K562 (cell line): ENCODE measurements at regions not wholly inside any gene's neighbourhood (a gene's known extent, or its start where the extent isn't known, plus 50 kb on each side); places are given as distances from the start of the nearest gene placed in this dataset.
A peak's percentile ranks its signal among the peaks of the same experiment; 100 is the strongest.

Source experiments
- ATAC-seq: fragments of 200-7000 bp; cut with Tn5 transposase; 3 replicates; pipeline ENCODE4 v1.9.1; 2020; ENCODE audit warnings: moderate library complexity
- BruUV-seq: library from RNA; stranded (reverse); fragments of 400-500 nt; replicated peaks from 2 replicates; lab custom pipeline; 2021; lab: Mats Ljungman, UMichigan
- CTCF ChIA-PET: fragments of 300-600 bp; formaldehyde crosslinking; extraction: SDS; loops from one replicate; lab custom pipeline; 2021; ENCODE audit warnings: low intra/inter-chr PET ratio; lab: Yijun Ruan, JAX
- POLR2A ChIA-PET: fragments of 300-600, 350-650 bp; sonication (Branson Sonifier 250); formaldehyde crosslinking; extraction: SDS; loops from one replicate; lab custom pipeline; 2021; ENCODE audit warnings: antibody characterized with exemption, inconsistent platforms; lab: Yijun Ruan, JAX
- DNase-seq, 4 experiments: peaks; one replicate each; pipeline versions ENCODE4 v3.0.0 to v3.0.0-alpha.2; 2011 to 2018; ENCODE audit warnings: low spot score in 3 of 4, mixed read lengths in 3 of 4; ENCODE audit errors: extremely low read depth in 1 of 4
- FAIRE-seq: peaks from 2 replicates; lab custom pipeline; 2011; peaks lifted over from hg19 to GRCh38; lab: Jason Lieb, UNC
- H2AFZ ChIP-seq: 2 replicates; pipeline ENCODE4 v1.6.0; 2011; ENCODE audit warnings: low read depth, low read length, control low read depth, inconsistent platforms
- H3K27ac ChIP-seq: fragments of 200-600 bp; 3 replicates; pipeline ENCODE4 v1.8.0; 2011; ENCODE audit warnings: low read depth, mild to moderate bottlenecking, control low read depth, inconsistent platforms, low read length, moderate library complexity, mixed read lengths; ENCODE audit errors: extremely low read depth
- H3K27me3 ChIP-seq, 2 experiments: fragments of 300-600 bp in 1 of 2; 2 replicates in 1 of 2; 3 replicates in 1 of 2; pipeline versions ENCODE4 v1.6.0 to v1.8.0; 2011; ENCODE audit warnings: inconsistent platforms in 2 of 2, low read length in 2 of 2, mild to moderate bottlenecking in 1 of 2, mixed read lengths in 1 of 2, moderate library complexity in 1 of 2; ENCODE audit not compliant: control insufficient read depth in 2 of 2, insufficient read depth in 2 of 2
- H3K36me3 ChIP-seq: fragments of 300-600 bp; 3 replicates; pipeline ENCODE4 v1.8.0; 2011; ENCODE audit warnings: mild to moderate bottlenecking, low read length, inconsistent platforms; ENCODE audit not compliant: control insufficient read depth, insufficient read depth
- H3K4me1 ChIP-seq, 2 experiments: fragments of 200-600 bp in 1 of 2; replicated peaks in 1 of 2; 2 replicates in 1 of 2; 3 replicates in 1 of 2; pipeline versions ENCODE4 v1.5.1 to v1.8.0; 2011; ENCODE audit warnings: inconsistent platforms in 2 of 2, low read length in 2 of 2, mild to moderate bottlenecking in 1 of 2, mixed read lengths in 1 of 2, moderate library complexity in 1 of 2; ENCODE audit not compliant: control insufficient read depth in 2 of 2, insufficient read depth in 2 of 2
- H3K4me2 ChIP-seq: 2 replicates; pipeline ENCODE4 v1.6.1; 2011; ENCODE audit warnings: low read length, control low read depth, inconsistent platforms, mixed read lengths; ENCODE audit not compliant: insufficient read depth
- H3K4me3 ChIP-seq: fragments of 200-600 bp; sonication (generic), shearing (Covaris generic); 2 replicates; pipeline ENCODE4 v1.5.1; 2016; ENCODE audit warnings: control low read depth, inconsistent platforms
- H3K79me2 ChIP-seq: fragments of 200-600 bp; 3 replicates; pipeline ENCODE4 v1.8.0; 2011; ENCODE audit warnings: low read length, inconsistent platforms; ENCODE audit not compliant: control insufficient read depth, insufficient read depth
- H3K9ac ChIP-seq, 2 experiments: 2 replicates each; pipeline versions ENCODE4 v1.6.0 to v1.6.1; 2011; ENCODE audit warnings: low read depth in 2 of 2, low read length in 2 of 2, control low read depth in 1 of 2, inconsistent platforms in 1 of 2, mild to moderate bottlenecking in 1 of 2, mixed read lengths in 1 of 2; ENCODE audit not compliant: insufficient read depth in 1 of 2
- H3K9me1 ChIP-seq: one replicate; pipeline ENCODE4 v1.6.0; 2011; ENCODE audit warnings: inconsistent platforms, mild to moderate bottlenecking, low read length, moderate library complexity; ENCODE audit not compliant: control insufficient read depth, insufficient read depth
- H3K9me3 ChIP-seq: replicated peaks from 2 replicates; pipeline ENCODE4 v1.5.1; 2011; ENCODE audit warnings: low read depth, low read length, inconsistent platforms; ENCODE audit not compliant: control insufficient read depth, insufficient read depth
- H4K20me1 ChIP-seq: replicated peaks from 2 replicates; pipeline ENCODE4 v1.6.1; 2011; ENCODE audit warnings: low read length, inconsistent platforms, mixed read lengths; ENCODE audit not compliant: control insufficient read depth, insufficient read depth
- BMI1 ChIP-seq: fragments of 150-350 bp; IDR thresholded peaks from 2 replicates; pipeline ENCODE4 v1.6.1; 2014; ENCODE audit warnings: low read length
- CXXC5 ChIP-seq: fragments of 250-450 bp; sonication (Bioruptor Pico); IDR thresholded peaks from 2 replicates; pipeline ENCODE4 v1.8.0; 2022; ENCODE audit warnings: inconsistent platforms, mild to moderate bottlenecking, moderate library complexity
- MAFG ChIP-seq: fragments of 450-650 bp; conservative IDR thresholded peaks from 2 replicates; pipeline ENCODE4 v1.6.1; 2016; ENCODE audit warnings: missing genetic modification characterization, missing compliant biosample characterization
- ZNF316 ChIP-seq: fragments of 450-650 bp; IDR thresholded peaks from 2 replicates; pipeline ENCODE4 v1.6.1; 2016
- ZNF507 ChIP-seq: conservative IDR thresholded peaks from 2 replicates; pipeline ENCODE4 v1.6.1; 2017; ENCODE audit warnings: missing genetic modification characterization, missing compliant biosample characterization
- WGBS: fragments of 100-300 bp; shearing (Covaris generic); methylation state at CpG from one replicate; pipeline ENCODE4 v1.1.6; 2016; ENCODE audit warnings: low coverage, mixed read lengths; ENCODE audit not compliant: insufficient coverage; ENCODE audit errors: missing lambda C conversion rate; 5-methylcytosine and 5-hydroxymethylcytosine counted together
- in situ Hi-C: fragments of 300-500 bp; cut with MboI; formaldehyde crosslinking; loops from 4 replicates; pipeline ENCODE4 v1.15.0; 2018; ENCODE audit warnings: inconsistent platforms, mixed read lengths
- intact Hi-C: fragments of 100-400 bp; cut with micrococcal nuclease; formaldehyde crosslinking; loops from 2 replicates; pipeline ENCODE4 v1.14.2; 2022

- no peak overlapping the region for H2AFZ ChIP-seq
- H3K27me3 ChIP-seq: no peaks in the 10 kb centered on the region
- no peak overlapping the region for H3K9ac ChIP-seq
- H4K20me1 ChIP-seq: no peaks in the 10 kb centered on the region
- H3K36me3 ChIP-seq: no peaks in the 10 kb centered on the region
- POLR2A ChIA-PET: no interaction called here
- FAIRE-seq: peak; percentile 23
- CTCF ChIA-PET: no interaction called here
- H3K79me2 ChIP-seq: no peaks in the 10 kb centered on the region
- H3K4me1 ChIP-seq: no peaks in the 10 kb centered on the region
- no peak overlapping the region for H3K4me3 ChIP-seq
- in situ Hi-C loops: no loop called here
- no peak overlapping the region for H3K4me2 ChIP-seq
- no peaks in the 10 kb centered on the region for H3K9me3 ChIP-seq
- H3K27ac ChIP-seq: no peak overlapping the region
- TF ChIP-seq ZNF507: no peak
- peak; percentile 46; the same call in 1 of the 2 replicates for TF ChIP-seq MAFG
- peak; percentile 32; the same call in 1 of the 2 replicates for TF ChIP-seq CXXC5 (CRISPR knock-in tag)
- ATAC-seq: no peak
- no peaks in the 10 kb centered on the region for H3K9me1 ChIP-seq
- BruUV-seq: no TSS peak
- WGBS: 4% methylated on average over 5 of the region's 5 CpGs
- intact Hi-C loops: no loop called here
- no peak for DNase-seq
These were observed 150.7 kb downstream of the UTRN start for GRCh38 chr6:144435602-144436426.

GRCh38 chr6:144437105-144437504 lies 152.0 kb downstream of the UTRN start:
- WGBS: 12% methylated on average over 4 of the region's 4 CpGs

More at GRCh38 chr6:144437105-144437504, 152.0 kb downstream of the UTRN start:
- no peaks in the 10 kb centered on the region for H3K9me3 ChIP-seq
- in situ Hi-C loops (no loop called here), intact Hi-C loops (no loop called here)
- no peak for FAIRE-seq
- no peak overlapping the region for H3K4me2 ChIP-seq
- H2AFZ ChIP-seq: no peak overlapping the region
- H3K9ac ChIP-seq: no peak overlapping the region
- no peak for DNase-seq
- no peak overlapping the region for H3K4me3 ChIP-seq
- TF ChIP-seq BMI1 (no peak), ZNF316 (peak; percentile 33; the same call in 1 of the 2 replicates)
- TF ChIP-seq, all 486 proteins: peak for 1
- BruUV-seq: no TSS peak
- H4K20me1 ChIP-seq: no peaks in the 10 kb centered on the region
- POLR2A ChIA-PET: no interaction called here
- H3K9me1 ChIP-seq: no peaks in the 10 kb centered on the region
- H3K27ac ChIP-seq: no peak overlapping the region
- no peaks in the 10 kb centered on the region for H3K27me3 ChIP-seq
- H3K4me1 ChIP-seq: no peaks in the 10 kb centered on the region
- H3K36me3 ChIP-seq: no peaks in the 10 kb centered on the region
- CTCF ChIA-PET: no interaction called here
- no peaks in the 10 kb centered on the region for H3K79me2 ChIP-seq
- no peak for ATAC-seq
